Left lung (tissue), 4 donors: ENCODE measurements at regions not wholly inside any gene's neighbourhood (a gene's known extent, or its start where the extent isn't known, plus 50 kb on each side); places are given as distances from the start of the nearest gene placed in this dataset.
"Not testable (repeated sequence)": the region's sequence is repeated elsewhere in the genome, so short reads cannot be mapped to it uniquely, and the experiment has no call there.

Experiments used
- ATAC-seq: fragments of 200-7000 bp; cut with Tn5 transposase; one replicate; pipeline ENCODE4 v1.9.1; 2020; ENCODE audit warnings: moderate library complexity
- DNase-seq, 4 donors: peaks; one replicate each; pipeline ENCODE4 v3.0.0-alpha.2; 2013 to 2020
- H3K27ac ChIP-seq, 2 donors: fragments of 200-600 bp; sonication (generic) in 1 of 2; one replicate each; pipeline versions ENCODE4 v1.5.0 to v1.8.0; 2020 to 2021
- H3K27me3 ChIP-seq, 2 donors: fragments of 200-600 bp; sonication (generic) in 1 of 2; one replicate each; pipeline versions ENCODE4 v1.5.0 to v1.8.0; 2020 to 2021
- H3K36me3 ChIP-seq, 2 donors: fragments of 200-600 bp; sonication (generic) in 1 of 2; one replicate each; pipeline versions ENCODE4 v1.5.0 to v1.8.0; 2020 to 2021
- H3K4me1 ChIP-seq, 2 donors: fragments of 200-600 bp; one replicate each; pipeline ENCODE4 v1.8.0; 2021
- H3K4me3 ChIP-seq, 2 donors: fragments of 200-600 bp; sonication (generic) in 1 of 2; one replicate each; pipeline versions ENCODE4 v1.5.0 to v1.8.0; 2020 to 2021; ENCODE audit warnings: mild to moderate bottlenecking in 1 of 2
- H3K9me3 ChIP-seq, 2 donors: fragments of 200-600 bp; sonication (generic) in 1 of 2; one replicate each; pipeline versions ENCODE4 v1.5.0 to v1.8.0; 2020 to 2021
- CTCF ChIP-seq, 2 donors: fragments of 200-600 bp; sonication (generic) in 1 of 2; IDR thresholded peaks; one replicate each; pipeline versions ENCODE4 v1.5.0 to v1.8.0; 2021; ENCODE audit warnings: antibody characterized with exemption in 2 of 2
- intact Hi-C, 2 donors: fragments of 100-400 bp; cut with DNase I; formaldehyde crosslinking; loops; one replicate each; pipeline versions ENCODE4 v1.11.2 to v1.14.2; 2022
- donor health status: DM: no; HTN: yes; CAD: no.
- donor health status: DM: no; HTN: no; CAD: no.

- ATAC-seq, result peak; percentile 47
- H3K27me3 ChIP-seq, DNase-seq, intact Hi-C loops, H3K9me3 ChIP-seq, H3K4me3 ChIP-seq, H3K4me1 ChIP-seq, H3K36me3 ChIP-seq: not testable (repeated sequence)
- peak overlapping the region in 1 of 2 donors; percentile 23 for H3K27ac ChIP-seq
Observed at GRCh38 chr7:32662509-32662908, 167.2 kb downstream of the AVL9 start.

- DNase-seq (no peak), ATAC-seq (no peak)
- no peak for TF ChIP-seq CTCF (IDR thresholded peaks at IDR 0.05)
- Histone ChIP-seq H3K27me3 (no peaks in the 10 kb centered on the region), H3K27ac (peak overlapping the region in 1 of 2 donors; percentile 41), H3K36me3 (no peaks in the 10 kb centered on the region), H3K4me3 (no peak overlapping the region), H3K9me3 (no peaks in the 10 kb centered on the region), H3K4me1 (no peaks in the 10 kb centered on the region)
- intact Hi-C loops, result no loop called here
Observed at GRCh38 chr7:32661929-32662328, 166.6 kb downstream of the AVL9 start.

- intact Hi-C loops, result no loop called here
- ATAC-seq (no peak), DNase-seq (no peak)
- H3K36me3 ChIP-seq, result no peaks in the 10 kb centered on the region
- no peak for TF ChIP-seq CTCF (IDR thresholded peaks at IDR 0.05)
- no peaks in the 10 kb centered on the region for H3K9me3 ChIP-seq
- no peaks in the 10 kb centered on the region for H3K4me1 ChIP-seq
- H3K27me3 ChIP-seq, result no peaks in the 10 kb centered on the region
- no peak overlapping the region for H3K4me3 ChIP-seq
- no peak overlapping the region for H3K27ac ChIP-seq
Observed at GRCh38 chr7:32661501-32661900, 166.2 kb downstream of the AVL9 start.

GRCh38 chr7:32660936-32661335, 165.6 kb downstream of the AVL9 start:
- Histone ChIP-seq H3K4me3 (no peak overlapping the region), H3K27me3 (no peaks in the 10 kb centered on the region), H3K9me3 (no peaks in the 10 kb centered on the region), H3K27ac (peak overlapping the region in 1 of 2 donors; percentile 34), H3K4me1 (no peaks in the 10 kb centered on the region), H3K36me3 (no peaks in the 10 kb centered on the region)
- no peak for TF ChIP-seq CTCF (IDR thresholded peaks at IDR 0.05)
- intact Hi-C loops, result no loop called here
- DNase-seq, result no peak
- no peak for ATAC-seq

- no peaks in the 10 kb centered on the region for H3K36me3 ChIP-seq
- DNase-seq (no peak), ATAC-seq (no peak)
- H3K27me3 ChIP-seq, result no peaks in the 10 kb centered on the region
- no peaks in the 10 kb centered on the region for H3K4me1 ChIP-seq
- intact Hi-C loops, result no loop called here
- peak overlapping the region in 1 of 2 donors; percentile 34 for H3K27ac ChIP-seq
- no peak for TF ChIP-seq CTCF (IDR thresholded peaks at IDR 0.05)
- no peaks in the 10 kb centered on the region for H3K9me3 ChIP-seq
- no peak overlapping the region for H3K4me3 ChIP-seq
Observed at GRCh38 chr7:32659853-32660252, 164.6 kb downstream of the AVL9 start.

- ATAC-seq (no peak), DNase-seq (no peak)
- H3K27me3 ChIP-seq, result no peaks in the 10 kb centered on the region
- no peak for TF ChIP-seq CTCF (IDR thresholded peaks at IDR 0.05)
- intact Hi-C loops, result no loop called here
- no peaks in the 10 kb centered on the region for H3K36me3 ChIP-seq
- H3K4me1 ChIP-seq, result no peaks in the 10 kb centered on the region
- H3K27ac ChIP-seq, result peak overlapping the region in 1 of 2 donors; percentile 28
- H3K9me3 ChIP-seq, result no peaks in the 10 kb centered on the region
- no peak overlapping the region for H3K4me3 ChIP-seq
Observed at GRCh38 chr7:32658467-32658869, 163.2 kb downstream of the AVL9 start.
